DMS53 treated with DMSO at 0.1 percent for 48 hours (cell line): ENCODE measurements at regions not wholly inside any gene's neighbourhood (a gene's known extent, or its start where the extent isn't known, plus 50 kb on each side); places are given as distances from the start of the nearest gene placed in this dataset.
A peak's percentile ranks its signal among the peaks of the same experiment; 100 is the strongest.

Experiments used
- DNase-seq: peaks from one replicate; lab custom pipeline; 2025; ENCODE audit not compliant: unreplicated experiment; lab: John Stamatoyannopoulos, UW

- DNase-seq = no peak
Observed at GRCh38 chr14:36245223-36245622, 68.7 kb upstream of the PTCSC3 start.

- no peak for DNase-seq
Observed at GRCh38 chr14:36243183-36243582, 66.7 kb upstream of the PTCSC3 start.

- DNase-seq = peak; percentile 16
Observed at GRCh38 chr14:36241183-36241582, 64.7 kb upstream of the PTCSC3 start.

GRCh38 chr14:36238666-36239363 is 62.3 kb upstream of the PTCSC3 start:
- DNase-seq = peak; percentile 88

GRCh38 chr14:36233217-36233616 is 56.7 kb upstream of the PTCSC3 start:
- no peak for DNase-seq

- no peak for DNase-seq
Observed at GRCh38 chr14:36229262-36229661, 52.7 kb upstream of the PTCSC3 start.

GRCh38 chr14:36227802-36228201 is 51.3 kb upstream of the PTCSC3 start:
- DNase-seq = no peak

- DNase-seq = no peak
Observed at GRCh38 chr14:36227344-36227743, 50.8 kb upstream of the PTCSC3 start.
